A673 (cell line): ENCODE measurements at regions not wholly inside any gene's neighbourhood (a gene's known extent, or its start where the extent isn't known, plus 50 kb on each side); places are given as distances from the start of the nearest gene placed in this dataset.

Source experiments
- CTCF ChIP-seq: fragments of 300-800, 200-600 bp; sonication (generic); conservative IDR thresholded peaks from 2 replicates; pipeline ENCODE4 v1.5.1; 2017; ENCODE audit warnings: low read depth, mild to moderate bottlenecking, antibody characterized with exemption, low read length, moderate library complexity, mixed read lengths
- EZH2 ChIP-seq: fragments of 200-600 bp; sonication (generic); IDR thresholded peaks from 2 replicates; pipeline ENCODE4 v1.6.1; 2017; ENCODE audit warnings: borderline replicate concordance, low read depth, mild to moderate bottlenecking, mixed read lengths, antibody characterized with exemption, low read length; ENCODE audit not compliant: poor library complexity, severe bottlenecking

- TF ChIP-seq CTCF (no peak), EZH2 (no peak)
These were observed 69.0 kb upstream of the ZNF184 start for GRCh38 chr6:27541933-27542297.
